ENCODE measurements at regions not wholly inside any gene's neighbourhood (a gene's known extent, or its start where the extent isn't known, plus 50 kb on each side); places are given as distances from the start of the nearest gene placed in this dataset.
"Not testable (repeated sequence)": the region's sequence is repeated elsewhere in the genome, so short reads cannot be mapped to it uniquely, and the experiment has no call there.

DNA sequence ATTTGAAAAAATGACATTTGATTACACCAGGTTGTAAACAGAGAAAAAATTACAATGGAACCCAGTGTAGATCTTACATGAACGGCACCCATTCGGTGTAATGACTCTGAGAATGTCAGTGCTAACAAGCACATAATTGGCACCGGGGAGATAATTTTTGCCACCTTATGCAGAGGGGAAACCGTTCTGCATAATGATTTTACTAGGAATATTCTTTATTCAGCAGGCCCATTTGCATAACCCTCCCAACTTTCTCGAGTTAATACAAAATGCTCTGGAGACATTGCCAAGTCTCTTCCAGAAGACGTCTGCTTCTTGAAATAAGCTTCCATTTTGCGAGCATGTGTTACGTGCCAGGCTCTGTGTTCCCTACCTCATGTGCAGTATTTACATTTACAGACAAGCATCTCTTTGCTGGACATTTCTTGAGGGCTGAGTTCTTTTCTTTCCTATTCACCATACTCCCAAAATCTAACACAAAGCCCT lies 275.8 kb downstream of the MIAT start:
- no peak for DNase-seq

DNA sequence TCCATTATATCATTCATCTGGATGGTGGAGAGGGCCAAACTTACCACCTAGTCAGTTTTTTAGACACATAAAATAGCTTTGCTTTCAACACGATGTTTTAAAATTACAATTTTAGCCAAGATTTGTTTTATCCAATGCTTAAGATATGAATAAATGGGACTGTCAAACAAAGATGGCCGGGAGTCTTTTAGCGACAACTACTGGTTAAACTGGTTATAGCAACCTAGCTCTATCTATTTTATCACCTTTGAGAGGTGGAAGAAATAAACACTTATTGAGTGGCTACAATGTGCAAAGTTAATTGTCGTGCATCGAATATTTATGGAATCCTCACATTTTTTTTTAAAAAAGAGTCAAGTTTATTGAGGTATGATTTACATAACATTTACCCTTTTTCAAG lies 279.8 kb downstream of the MIAT start:
- DNase-seq: no peak

- DNase-seq: no peak
These were observed 282.1 kb downstream of the MIAT start for GRCh38 chr22:26939466-26939865.

DNA sequence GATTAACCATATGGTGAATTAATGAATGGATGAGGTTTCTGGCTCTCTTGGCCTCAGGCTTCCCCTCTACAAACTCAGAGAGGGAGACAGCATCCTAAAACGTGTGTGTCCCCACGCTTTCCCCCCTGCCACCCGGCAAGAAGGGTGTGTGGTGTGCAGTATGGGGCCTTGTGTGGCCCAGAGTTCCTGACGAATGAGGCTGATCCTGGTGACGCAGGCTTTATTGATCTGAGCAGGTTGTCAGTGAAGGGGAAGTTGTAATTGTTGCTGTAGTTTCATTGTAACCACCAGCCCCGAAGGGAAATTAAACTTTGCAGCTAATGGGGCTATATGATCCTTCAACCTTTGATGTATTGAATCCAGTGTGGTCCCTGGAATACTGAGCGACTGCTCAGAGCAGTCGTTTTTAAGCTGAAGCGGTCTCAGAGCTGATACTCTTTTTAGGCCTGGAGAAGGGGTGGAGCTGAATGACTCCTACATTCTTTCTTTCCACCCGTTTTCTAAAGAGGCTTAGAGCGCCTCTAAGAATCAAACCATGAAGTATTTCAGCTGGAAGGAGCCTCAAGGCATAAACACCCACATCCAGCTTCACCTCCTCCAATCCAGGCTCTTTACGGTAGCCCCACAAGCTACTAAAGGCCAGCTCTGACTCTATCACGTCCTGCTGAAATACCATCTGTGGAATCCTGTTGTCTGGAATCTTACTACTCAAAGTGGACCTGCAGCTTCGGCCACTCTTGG lies 284.7 kb downstream of the MIAT start:
- DNase-seq: no peak

DNA sequence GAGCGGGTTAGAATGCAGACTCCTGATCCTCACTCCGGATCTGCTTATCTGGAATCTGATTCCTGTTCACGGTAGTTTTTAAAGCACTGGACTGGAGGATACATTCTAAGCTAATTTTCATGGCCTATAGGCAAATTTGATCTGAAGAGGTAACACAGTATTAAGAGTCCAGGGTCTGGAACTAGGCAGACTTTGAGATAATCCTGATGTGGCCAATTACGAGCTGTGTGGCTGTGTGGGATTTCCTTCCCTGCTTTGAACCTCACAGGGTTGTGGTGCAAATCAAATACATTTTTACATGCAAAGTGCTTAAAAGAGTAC lies 285.2 kb downstream of the MIAT start:
- DNase-seq: no peak

DNA sequence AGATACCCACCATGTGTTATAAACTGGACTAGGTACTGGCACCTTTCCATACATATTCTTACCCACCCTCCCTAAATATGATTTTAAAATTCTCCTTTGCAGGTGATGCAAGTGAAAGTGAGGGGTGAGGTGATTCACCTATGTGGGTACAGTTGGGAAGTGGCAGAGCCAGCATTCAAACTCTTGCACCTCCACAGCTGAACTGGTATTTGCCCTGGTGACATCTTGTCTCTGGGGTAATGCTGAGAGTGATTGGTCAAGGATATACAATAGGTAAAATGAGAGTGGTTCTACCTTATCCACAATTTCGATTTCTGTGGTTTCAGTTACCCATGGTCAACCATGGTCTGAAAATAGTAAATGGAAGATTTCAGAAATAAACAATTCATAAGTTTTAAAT lies 288.2 kb downstream of the MIAT start:
- no peak for DNase-seq

DNA sequence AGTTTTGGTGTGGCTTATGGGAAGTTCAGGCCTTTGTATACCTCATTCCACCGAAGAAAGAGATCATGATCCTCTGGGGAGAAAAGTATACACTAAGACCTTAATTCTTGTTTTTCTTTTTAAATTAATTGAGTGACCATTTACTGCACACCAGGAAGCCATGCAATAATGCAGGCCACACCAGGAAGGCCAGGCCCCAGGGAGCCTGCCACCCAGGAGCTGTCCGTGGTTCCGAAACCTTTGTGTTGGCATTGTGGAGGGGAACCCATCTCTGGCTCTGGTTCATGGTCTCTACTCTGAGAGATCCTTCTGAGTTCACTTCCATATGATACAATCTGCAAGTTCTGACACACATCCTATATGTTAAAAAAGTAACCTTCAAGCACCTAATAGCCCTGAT lies 291.8 kb downstream of the MIAT start:
- no peak for DNase-seq

GRCh38 chr22:26951139-26951538 lies 293.8 kb downstream of the MIAT start:
- DNase-seq: not testable (repeated sequence)

- DNase-seq: no peak
These were observed 294.6 kb downstream of the MIAT start for GRCh38 chr22:26952004-26952403.

- no peak for DNase-seq
These were observed 295.1 kb downstream of the MIAT start for GRCh38 chr22:26952451-26953011.

DNA sequence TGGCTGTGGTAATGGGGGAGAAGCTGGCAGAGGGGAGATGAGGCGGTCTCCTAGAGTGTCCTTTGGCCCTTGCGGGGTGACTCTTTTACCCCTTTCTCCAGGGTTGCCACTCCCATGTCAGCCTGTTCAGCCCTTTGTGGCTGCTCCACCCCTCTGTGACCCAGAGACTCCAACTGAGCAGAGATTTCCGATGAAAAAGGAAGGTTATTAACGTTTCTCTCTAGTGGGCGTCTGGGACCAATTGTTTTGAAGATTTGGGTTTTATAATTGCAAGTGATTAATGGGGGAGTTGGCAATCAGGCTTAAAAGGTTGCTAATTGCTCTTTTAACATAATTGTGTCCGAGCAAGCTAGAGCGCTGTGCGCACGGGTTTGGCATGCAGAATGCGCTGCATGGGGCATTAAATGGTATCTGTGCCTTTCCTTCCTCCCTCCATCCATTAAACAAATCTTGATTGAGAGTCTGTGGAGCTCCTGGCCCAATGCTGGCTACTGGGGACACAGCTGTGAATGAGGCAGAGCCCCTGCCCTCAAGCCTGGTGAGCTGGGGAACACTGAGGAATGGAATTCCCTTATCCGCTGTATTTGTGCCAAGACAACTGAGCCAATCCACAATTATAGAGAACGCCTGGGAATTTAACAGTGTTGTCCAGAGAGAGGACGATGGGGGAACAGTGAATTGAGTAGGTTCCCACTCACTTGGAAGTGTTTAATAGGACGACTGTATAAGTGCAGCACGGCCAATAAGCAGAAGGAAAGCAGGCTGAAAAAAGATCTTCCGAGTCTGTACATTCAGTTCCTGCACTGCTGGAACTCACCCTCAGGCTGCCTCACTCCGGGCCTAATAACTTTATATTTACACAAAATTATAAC lies 295.9 kb downstream of the MIAT start:
- no peak for DNase-seq

DNA sequence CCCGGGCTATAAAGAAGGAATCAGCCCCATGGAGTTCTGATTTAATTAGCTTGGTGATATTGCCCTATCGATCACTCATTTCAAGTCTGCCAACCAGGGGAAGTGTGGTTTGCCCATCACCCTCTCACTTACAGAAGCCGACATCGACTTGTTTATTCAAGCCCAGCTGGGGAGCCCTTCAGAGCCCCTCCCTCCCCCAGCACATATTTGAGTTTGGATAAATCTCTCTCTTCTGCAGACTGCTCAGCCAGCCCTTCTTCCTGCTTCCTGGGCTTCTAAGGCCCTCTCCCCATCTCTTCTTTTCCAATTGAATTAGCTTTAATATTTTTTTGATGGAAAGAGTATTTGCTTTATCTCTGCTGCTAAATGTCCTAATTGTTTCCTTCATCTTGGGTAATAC lies 299.0 kb downstream of the MIAT start:
- DNase-seq: no peak

- no peak for DNase-seq
These were observed 299.8 kb downstream of the MIAT start for GRCh38 chr22:26957176-26957575.

DNA sequence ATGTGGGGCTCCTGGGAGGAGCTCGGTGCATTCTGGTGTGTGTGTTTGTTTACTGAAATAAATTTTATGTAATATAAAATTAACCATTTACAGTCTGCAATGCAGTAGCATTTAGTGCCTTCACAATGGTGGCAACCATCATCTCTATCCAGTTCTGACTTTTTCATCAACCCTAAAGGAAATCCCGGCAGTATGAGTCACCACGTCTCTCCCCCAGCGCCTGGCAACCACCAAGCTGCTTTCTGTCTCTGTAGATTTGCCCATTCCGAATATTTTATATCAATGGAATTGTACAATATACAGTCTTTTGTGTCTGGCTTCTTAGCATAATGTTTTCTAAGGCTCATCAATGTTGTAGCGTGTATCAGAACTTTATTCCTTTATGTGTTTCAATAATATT lies 300.5 kb downstream of the MIAT start:
- DNase-seq: no peak

DNA sequence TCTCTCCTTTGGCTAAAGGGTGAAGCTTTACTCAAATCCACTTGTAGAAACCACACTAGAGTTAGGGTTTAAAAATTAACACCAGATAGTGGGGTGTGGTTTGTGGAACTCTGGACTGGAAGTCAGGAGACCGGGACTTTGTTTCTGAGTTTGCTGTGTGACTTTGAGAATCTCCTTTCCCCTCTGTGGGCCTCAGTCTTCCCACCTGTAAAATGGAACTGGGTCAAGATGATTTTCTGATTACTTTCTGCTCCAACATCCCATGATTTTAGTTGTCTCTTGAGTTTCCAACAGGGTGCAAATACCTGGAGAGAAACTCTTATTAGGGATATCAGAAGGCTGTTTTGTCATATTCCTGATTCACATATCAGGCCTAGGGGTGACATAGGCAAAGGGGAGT lies 301.0 kb downstream of the MIAT start:
- no peak for DNase-seq

- DNase-seq: no peak
These were observed 307.3 kb downstream of the MIAT start for GRCh38 chr22:26964642-26965041.

DNA sequence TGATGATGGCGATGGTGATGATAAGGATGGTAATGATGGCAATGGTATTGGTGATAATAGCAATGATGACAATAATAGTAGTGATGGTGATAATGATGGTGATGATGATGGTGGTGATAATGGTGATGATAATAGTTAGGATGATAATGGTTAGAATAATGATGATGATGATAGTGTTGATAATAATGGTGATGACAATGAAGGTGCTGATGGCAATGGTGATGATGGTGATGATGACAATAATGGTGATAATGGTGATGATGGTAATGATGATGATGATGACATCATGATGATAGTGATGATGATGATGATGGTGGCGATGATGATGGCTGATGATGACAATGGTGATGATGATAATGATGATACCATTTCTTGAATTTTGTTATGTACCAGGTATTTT lies 309.9 kb downstream of the MIAT start:
- DNase-seq: no peak

GRCh38 chr22:26968859-26969523 lies 311.6 kb downstream of the MIAT start:
- no peak for DNase-seq

DNA sequence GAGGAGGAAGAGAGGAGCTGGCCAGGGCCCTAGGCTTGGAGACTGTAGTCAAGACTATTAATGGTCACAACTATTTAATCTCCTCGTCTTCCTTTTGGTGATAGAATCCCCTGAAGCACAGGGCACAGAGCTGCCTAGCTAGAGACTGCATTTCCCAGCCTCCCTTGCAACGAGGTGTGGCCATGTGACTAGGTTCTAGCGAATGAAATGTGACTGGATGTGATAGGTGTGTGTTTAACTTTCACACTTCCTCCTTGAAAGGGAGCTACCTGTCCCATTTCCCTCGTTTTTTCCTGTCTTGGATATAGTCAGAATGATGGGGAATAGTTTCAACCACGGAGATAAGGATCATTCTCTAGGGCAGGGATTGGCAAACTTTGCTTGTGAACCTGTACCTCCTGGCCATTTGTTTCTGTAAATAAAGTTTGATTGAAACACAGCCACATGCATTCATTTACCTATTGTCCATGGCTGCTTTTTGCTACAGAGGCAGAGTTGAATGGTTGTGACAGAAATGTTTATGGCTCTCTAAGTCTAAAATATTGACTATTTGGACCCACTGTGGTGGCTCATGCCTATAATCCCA lies 313.5 kb downstream of the MIAT start:
- DNase-seq: no peak

DNA sequence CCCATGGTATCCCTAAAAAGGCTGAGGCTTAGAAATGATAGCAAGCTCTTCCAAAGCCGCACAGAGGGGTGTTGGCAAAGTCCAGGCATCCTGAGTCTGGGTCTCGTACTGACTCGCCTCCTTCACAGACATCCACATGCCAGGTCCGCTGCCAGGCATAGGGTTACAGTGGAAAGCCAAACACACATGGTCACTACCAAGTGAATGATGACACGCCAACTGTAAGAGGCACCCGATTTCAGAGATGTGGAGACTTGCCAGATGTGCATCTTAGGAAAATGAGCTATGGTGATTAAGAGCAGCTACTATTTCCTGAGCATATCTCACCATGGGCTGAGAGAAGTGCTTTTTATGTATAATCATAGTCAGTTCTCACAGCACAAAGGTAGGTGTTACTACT lies 314.9 kb downstream of the MIAT start:
- DNase-seq: no peak

GRCh38 chr22:26972915-26973314 lies 315.5 kb downstream of the MIAT start:
- DNase-seq: not testable (repeated sequence)

DNA sequence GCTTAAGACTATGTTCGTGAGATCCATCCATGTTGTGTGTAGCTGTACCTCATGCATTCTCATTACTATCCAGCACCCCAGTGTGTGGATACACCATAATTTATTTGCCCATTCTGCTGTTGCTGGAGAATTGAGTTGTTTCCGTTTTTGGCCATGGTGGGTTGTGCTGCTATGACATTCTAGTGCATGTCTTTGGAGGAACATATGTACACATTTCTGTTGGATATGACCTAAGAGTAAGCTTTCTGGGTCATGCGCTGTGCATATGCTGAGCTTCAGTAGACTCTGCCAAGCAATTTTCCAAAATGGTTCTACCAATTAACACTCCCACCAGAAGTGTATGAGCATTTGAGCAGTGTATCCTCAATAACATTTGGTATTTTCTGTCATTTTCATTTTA lies 316.6 kb downstream of the MIAT start:
- DNase-seq: no peak

All from T-helper 1 cell (primary cell).